ENCODE measurements at regions not wholly inside any gene's neighbourhood (a gene's known extent, or its start where the extent isn't known, plus 50 kb on each side); places are given as distances from the start of the nearest gene placed in this dataset.

DNA sequence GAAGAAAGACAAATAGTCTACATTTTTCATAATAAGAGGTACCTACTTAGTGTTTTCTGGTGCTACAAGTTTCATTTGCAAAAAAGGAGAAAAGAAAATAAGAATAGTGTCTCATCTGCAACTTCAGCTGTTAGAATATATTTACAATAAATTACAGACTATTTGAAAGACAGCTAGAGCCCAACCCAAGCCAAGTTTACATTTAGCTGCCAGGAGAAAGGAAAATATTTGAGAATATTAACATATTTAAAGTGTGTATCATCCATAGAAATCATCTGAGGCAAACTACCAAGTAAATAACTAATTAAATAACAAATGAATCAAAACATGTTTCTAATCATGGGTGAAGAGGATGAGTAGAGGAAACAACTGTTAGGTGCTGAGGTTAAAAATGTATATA lies 209.2 kb upstream of the ZSWIM2 start:
- Histone ChIP-seq H3K4me3 (replicated peaks; ENCODE audit: insufficient read depth, low read length) (no peak overlapping the region), H3K27me3 (ENCODE audit: insufficient read depth, poor library complexity, severe bottlenecking) (no peaks in the 10 kb centered on the region), H3K27ac (replicated peaks) (no peak overlapping the region)
- DNase-seq (ENCODE audit: low read depth in 1 of 2, low spot score in 1 of 2) = no peak
- TF ChIP-seq GABPA (IDR thresholded peaks at IDR 0.05; ENCODE audit: low read depth) = no peak
- no peak for TF ChIP-seq SPI1 (IDR thresholded peaks at IDR 0.05; ENCODE audit: borderline replicate concordance, low read depth)
- TF ChIP-seq, protein P1, sequence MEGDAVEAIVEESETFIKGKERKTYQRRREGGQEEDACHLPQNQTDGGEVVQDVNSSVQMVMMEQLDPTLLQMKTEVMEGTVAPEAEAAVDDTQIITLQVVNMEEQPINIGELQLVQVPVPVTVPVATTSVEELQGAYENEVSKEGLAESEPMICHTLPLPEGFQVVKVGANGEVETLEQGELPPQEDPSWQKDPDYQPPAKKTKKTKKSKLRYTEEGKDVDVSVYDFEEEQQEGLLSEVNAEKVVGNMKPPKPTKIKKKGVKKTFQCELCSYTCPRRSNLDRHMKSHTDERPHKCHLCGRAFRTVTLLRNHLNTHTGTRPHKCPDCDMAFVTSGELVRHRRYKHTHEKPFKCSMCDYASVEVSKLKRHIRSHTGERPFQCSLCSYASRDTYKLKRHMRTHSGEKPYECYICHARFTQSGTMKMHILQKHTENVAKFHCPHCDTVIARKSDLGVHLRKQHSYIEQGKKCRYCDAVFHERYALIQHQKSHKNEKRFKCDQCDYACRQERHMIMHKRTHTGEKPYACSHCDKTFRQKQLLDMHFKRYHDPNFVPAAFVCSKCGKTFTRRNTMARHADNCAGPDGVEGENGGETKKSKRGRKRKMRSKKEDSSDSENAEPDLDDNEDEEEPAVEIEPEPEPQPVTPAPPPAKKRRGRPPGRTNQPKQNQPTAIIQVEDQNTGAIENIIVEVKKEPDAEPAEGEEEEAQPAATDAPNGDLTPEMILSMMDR (IDR thresholded peaks at IDR 0.05; ENCODE audit: insufficient read depth, low read length) = no peak
- TF ChIP-seq POLR2AphosphoS5 (IDR thresholded peaks at IDR 0.05; ENCODE audit: low read depth) = no peak
- TF ChIP-seq, protein P2, sequence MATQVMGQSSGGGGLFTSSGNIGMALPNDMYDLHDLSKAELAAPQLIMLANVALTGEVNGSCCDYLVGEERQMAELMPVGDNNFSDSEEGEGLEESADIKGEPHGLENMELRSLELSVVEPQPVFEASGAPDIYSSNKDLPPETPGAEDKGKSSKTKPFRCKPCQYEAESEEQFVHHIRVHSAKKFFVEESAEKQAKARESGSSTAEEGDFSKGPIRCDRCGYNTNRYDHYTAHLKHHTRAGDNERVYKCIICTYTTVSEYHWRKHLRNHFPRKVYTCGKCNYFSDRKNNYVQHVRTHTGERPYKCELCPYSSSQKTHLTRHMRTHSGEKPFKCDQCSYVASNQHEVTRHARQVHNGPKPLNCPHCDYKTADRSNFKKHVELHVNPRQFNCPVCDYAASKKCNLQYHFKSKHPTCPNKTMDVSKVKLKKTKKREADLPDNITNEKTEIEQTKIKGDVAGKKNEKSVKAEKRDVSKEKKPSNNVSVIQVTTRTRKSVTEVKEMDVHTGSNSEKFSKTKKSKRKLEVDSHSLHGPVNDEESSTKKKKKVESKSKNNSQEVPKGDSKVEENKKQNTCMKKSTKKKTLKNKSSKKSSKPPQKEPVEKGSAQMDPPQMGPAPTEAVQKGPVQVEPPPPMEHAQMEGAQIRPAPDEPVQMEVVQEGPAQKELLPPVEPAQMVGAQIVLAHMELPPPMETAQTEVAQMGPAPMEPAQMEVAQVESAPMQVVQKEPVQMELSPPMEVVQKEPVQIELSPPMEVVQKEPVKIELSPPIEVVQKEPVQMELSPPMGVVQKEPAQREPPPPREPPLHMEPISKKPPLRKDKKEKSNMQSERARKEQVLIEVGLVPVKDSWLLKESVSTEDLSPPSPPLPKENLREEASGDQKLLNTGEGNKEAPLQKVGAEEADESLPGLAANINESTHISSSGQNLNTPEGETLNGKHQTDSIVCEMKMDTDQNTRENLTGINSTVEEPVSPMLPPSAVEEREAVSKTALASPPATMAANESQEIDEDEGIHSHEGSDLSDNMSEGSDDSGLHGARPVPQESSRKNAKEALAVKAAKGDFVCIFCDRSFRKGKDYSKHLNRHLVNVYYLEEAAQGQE (IDR thresholded peaks at IDR 0.05; ENCODE audit: insufficient replicate concordance, low read depth) = no peak

DNA sequence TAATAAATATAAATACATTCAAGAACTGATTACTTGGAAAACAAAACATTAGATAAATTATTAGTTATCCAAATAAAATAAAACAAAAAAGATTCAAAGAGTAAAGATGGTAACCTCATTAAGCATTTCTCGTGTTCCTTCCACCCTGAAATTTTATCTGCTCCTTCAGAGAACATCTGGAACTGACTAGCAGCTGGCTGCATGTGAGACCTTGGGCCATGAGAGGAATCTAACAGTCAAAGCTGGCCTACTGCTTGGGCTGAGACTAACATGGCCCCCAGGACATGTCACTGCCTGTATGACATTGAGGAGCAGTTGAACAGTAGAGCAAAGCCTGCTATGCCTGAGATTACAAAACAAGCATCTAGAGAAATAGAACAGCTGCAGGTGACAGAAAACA lies 208.5 kb upstream of the ZSWIM2 start:
- Histone ChIP-seq H3K27me3 (ENCODE audit: insufficient read depth, poor library complexity, severe bottlenecking) (no peaks in the 10 kb centered on the region), H3K27ac (replicated peaks) (no peak overlapping the region), H3K4me3 (replicated peaks; ENCODE audit: insufficient read depth, low read length) (no peak overlapping the region)
- TF ChIP-seq SPI1 (IDR thresholded peaks at IDR 0.05; ENCODE audit: borderline replicate concordance, low read depth) = no peak
- TF ChIP-seq GABPA (IDR thresholded peaks at IDR 0.05; ENCODE audit: low read depth) = no peak
- TF ChIP-seq, protein P1 (IDR thresholded peaks at IDR 0.05; ENCODE audit: insufficient read depth, low read length) = no peak
- no peak for TF ChIP-seq POLR2AphosphoS5 (IDR thresholded peaks at IDR 0.05; ENCODE audit: low read depth)
- TF ChIP-seq, protein P2 (IDR thresholded peaks at IDR 0.05; ENCODE audit: insufficient replicate concordance, low read depth) = no peak
- DNase-seq (ENCODE audit: low read depth in 1 of 2, low spot score in 1 of 2) = no peak

DNA sequence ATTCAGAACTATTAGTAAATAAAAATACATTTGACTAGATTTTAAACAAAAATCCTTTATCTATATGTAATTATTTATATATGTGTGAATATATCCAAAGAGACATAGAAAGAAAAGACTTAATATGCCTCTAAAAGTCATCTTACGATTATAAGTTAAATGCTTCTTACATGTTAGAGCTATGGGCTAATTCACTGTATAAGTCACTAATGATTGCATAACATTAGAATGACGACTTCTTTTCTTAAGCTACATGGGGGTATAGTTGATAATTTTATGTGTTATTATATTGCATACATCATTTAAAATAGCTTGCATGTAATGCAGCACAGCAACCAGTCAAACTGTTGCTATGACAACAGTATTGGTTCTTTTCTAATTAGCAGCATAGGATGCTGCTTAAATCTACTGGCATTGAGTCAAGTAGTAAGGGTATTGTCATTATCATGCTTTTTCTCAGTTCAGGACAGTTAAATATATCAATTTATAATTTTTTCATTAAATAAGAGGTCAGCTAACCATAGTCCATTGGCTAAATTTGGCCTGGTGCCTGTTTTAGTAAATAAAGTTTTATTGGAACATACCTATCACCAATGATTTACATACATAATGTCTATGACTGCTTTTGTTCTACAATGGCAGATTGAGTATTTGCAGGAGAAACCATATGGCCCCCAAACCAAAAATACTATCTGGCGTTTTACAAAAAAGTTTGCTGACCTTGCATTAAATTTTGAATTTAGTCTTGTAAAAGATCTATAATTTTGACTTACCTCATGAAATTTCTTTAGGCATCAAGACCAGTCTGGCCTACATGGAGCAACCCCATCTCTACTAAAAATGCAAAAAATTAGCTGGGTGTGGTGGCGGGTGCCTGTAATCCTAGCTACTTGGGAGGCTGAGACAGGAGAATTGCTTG lies 207.7 kb upstream of the ZSWIM2 start:
- TF ChIP-seq POLR2AphosphoS5 (IDR thresholded peaks at IDR 0.05; ENCODE audit: low read depth) (no peak), SPI1 (IDR thresholded peaks at IDR 0.05; ENCODE audit: borderline replicate concordance, low read depth) (no peak), GABPA (IDR thresholded peaks at IDR 0.05; ENCODE audit: low read depth) (no peak)
- TF ChIP-seq, protein P2 (IDR thresholded peaks at IDR 0.05; ENCODE audit: insufficient replicate concordance, low read depth) = no peak
- TF ChIP-seq, protein P1 (IDR thresholded peaks at IDR 0.05; ENCODE audit: insufficient read depth, low read length) = no peak
- no peak for DNase-seq (ENCODE audit: low read depth in 1 of 2, low spot score in 1 of 2)
- no peaks in the 10 kb centered on the region for H3K27me3 ChIP-seq (ENCODE audit: insufficient read depth, poor library complexity, severe bottlenecking)

More for the DNA sequence above, 207.7 kb upstream of the ZSWIM2 start:
- no peak overlapping the region for H3K27ac ChIP-seq (replicated peaks)
- H3K4me3 ChIP-seq (replicated peaks; ENCODE audit: insufficient read depth, low read length) = no peak overlapping the region
